ENCODE measurements at regions not wholly inside any gene's neighbourhood (a gene's known extent, or its start where the extent isn't known, plus 50 kb on each side); places are given as distances from the start of the nearest gene placed in this dataset.

GRCh38 chr16:72428681-72429376 lies 256.9 kb upstream of the PMFBP1 start:
- TF ChIP-seq CTCF (IDR thresholded peaks at IDR 0.05 in 2 of 3, conservative IDR thresholded peaks at IDR 0.05 in 1 of 3; ENCODE audit: insufficient read depth in 2 of 3, low read depth in 1 of 3, low read length in 3 of 3) (peak in 1 of 3 experiments; percentile 12; a peak in 1 of 6 replicates), STAT6 (CRISPR knock-in tag; IDR thresholded peaks at IDR 0.05) (no peak), FOXO4 (CRISPR knock-in tag; IDR thresholded peaks at IDR 0.05) (no peak), ZNF449 (CRISPR knock-in tag; IDR thresholded peaks at IDR 0.05) (no peak), FOSL1 (tag; conservative IDR thresholded peaks at IDR 0.05) (no peak), CEBPG (CRISPR knock-in tag; IDR thresholded peaks at IDR 0.05) (no peak), CEBPG (tag; conservative IDR thresholded peaks at IDR 0.05 in 1 of 2, IDR thresholded peaks at IDR 0.05 in 1 of 2) (no peak), ZFX (CRISPR knock-in tag; IDR thresholded peaks at IDR 0.05) (no peak), E2F4 (CRISPR knock-in tag; IDR thresholded peaks at IDR 0.05; ENCODE audit: low read depth) (no peak), ZNF184 (CRISPR knock-in tag; IDR thresholded peaks at IDR 0.05) (no peak)

Measured in K562 (cell line).